COLO668 (cell line): ENCODE measurements at regions not wholly inside any gene's neighbourhood (a gene's known extent, or its start where the extent isn't known, plus 50 kb on each side); places are given as distances from the start of the nearest gene placed in this dataset.

ENCODE experiments used
- DNase-seq: peaks from one replicate; lab custom pipeline; 2025; ENCODE audit not compliant: unreplicated experiment; lab: John Stamatoyannopoulos, UW

GRCh38 chr20:23207826-23208540 is 121.9 kb upstream of the CD93 start:
- no peak for DNase-seq

GRCh38 chr20:23206995-23207394 is 120.9 kb upstream of the CD93 start:
- no peak for DNase-seq

GRCh38 chr20:23206061-23206460 is 119.9 kb upstream of the CD93 start:
- DNase-seq: no peak

- no peak for DNase-seq
Measured at GRCh38 chr20:23205611-23206041, 119.5 kb upstream of the CD93 start.

GRCh38 chr20:23205211-23205610 is 119.1 kb upstream of the CD93 start:
- no peak for DNase-seq

GRCh38 chr20:23203951-23204730 is 118.0 kb upstream of the CD93 start:
- DNase-seq: no peak

- DNase-seq: no peak
Measured at GRCh38 chr20:23203310-23203709, 117.2 kb upstream of the CD93 start.

- DNase-seq: no peak
Measured at GRCh38 chr20:23201658-23202057, 115.5 kb upstream of the CD93 start.

- DNase-seq: no peak
Measured at GRCh38 chr20:23200914-23201313, 114.8 kb upstream of the CD93 start.

- no peak for DNase-seq
Measured at GRCh38 chr20:23200413-23200812, 114.3 kb upstream of the CD93 start.

GRCh38 chr20:23199356-23199755 is 113.2 kb upstream of the CD93 start:
- no peak for DNase-seq

- DNase-seq: no peak
Measured at GRCh38 chr20:23198815-23199214, 112.7 kb upstream of the CD93 start.

GRCh38 chr20:23197836-23198235 is 111.7 kb upstream of the CD93 start:
- DNase-seq: no peak

- DNase-seq: no peak
Measured at GRCh38 chr20:23195636-23196035, 109.5 kb upstream of the CD93 start.

- no peak for DNase-seq
Measured at GRCh38 chr20:23193801-23194384, 107.8 kb upstream of the CD93 start.

- no peak for DNase-seq
Measured at GRCh38 chr20:23192469-23192868, 106.3 kb upstream of the CD93 start.

- no peak for DNase-seq
Measured at GRCh38 chr20:23190557-23190956, 104.4 kb upstream of the CD93 start.

GRCh38 chr20:23189854-23190253 is 103.7 kb upstream of the CD93 start:
- no peak for DNase-seq

- no peak for DNase-seq
Measured at GRCh38 chr20:23189341-23189740, 103.2 kb upstream of the CD93 start.

GRCh38 chr20:23188377-23189169 is 102.4 kb upstream of the CD93 start:
- DNase-seq: no peak

GRCh38 chr20:23187751-23188150 is 101.6 kb upstream of the CD93 start:
- DNase-seq: no peak
